ENCODE measurements at regions not wholly inside any gene's neighbourhood (a gene's known extent, or its start where the extent isn't known, plus 50 kb on each side); places are given as distances from the start of the nearest gene placed in this dataset.
A peak's percentile ranks its signal among the peaks of the same experiment; 100 is the strongest.

DNA sequence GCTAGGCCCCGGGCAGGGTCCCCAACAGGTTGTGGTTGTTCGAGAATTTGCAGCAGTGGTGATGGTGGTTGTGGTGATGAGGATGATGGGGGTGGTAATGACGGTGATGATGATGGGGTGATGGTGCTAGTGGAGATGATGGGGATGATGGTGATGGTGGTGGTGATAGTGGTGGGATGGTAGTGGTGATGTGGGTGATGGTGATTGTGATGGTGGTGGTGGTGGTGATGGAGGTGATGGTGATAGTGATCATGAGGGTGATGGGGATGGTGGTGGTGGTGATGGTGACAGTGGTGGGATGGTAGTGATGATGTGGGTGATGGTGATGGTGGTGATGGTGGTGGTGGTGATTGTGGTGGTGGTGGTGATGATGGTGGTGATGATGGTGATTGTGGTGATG, 343.3 kb downstream of the SEC14L1 start (continued):
- TF ChIP-seq, protein P1, sequence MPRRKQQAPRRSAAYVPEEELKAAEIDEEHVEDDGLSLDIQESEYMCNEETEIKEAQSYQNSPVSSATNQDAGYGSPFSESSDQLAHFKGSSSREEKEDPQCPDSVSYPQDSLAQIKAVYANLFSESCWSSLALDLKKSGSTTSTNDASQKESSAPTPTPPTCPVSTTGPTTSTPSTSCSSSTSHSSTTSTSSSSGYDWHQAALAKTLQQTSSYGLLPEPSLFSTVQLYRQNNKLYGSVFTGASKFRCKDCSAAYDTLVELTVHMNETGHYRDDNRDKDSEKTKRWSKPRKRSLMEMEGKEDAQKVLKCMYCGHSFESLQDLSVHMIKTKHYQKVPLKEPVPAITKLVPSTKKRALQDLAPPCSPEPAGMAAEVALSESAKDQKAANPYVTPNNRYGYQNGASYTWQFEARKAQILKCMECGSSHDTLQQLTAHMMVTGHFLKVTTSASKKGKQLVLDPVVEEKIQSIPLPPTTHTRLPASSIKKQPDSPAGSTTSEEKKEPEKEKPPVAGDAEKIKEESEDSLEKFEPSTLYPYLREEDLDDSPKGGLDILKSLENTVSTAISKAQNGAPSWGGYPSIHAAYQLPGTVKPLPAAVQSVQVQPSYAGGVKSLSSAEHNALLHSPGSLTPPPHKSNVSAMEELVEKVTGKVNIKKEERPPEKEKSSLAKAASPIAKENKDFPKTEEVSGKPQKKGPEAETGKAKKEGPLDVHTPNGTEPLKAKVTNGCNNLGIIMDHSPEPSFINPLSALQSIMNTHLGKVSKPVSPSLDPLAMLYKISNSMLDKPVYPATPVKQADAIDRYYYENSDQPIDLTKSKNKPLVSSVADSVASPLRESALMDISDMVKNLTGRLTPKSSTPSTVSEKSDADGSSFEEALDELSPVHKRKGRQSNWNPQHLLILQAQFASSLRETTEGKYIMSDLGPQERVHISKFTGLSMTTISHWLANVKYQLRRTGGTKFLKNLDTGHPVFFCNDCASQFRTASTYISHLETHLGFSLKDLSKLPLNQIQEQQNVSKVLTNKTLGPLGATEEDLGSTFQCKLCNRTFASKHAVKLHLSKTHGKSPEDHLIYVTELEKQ (tag by site-specific recombination; IDR thresholded peaks at IDR 0.05; ENCODE audit: borderline replicate concordance), result no peak
- TF ChIP-seq SCRT2 (tag by site-specific recombination; IDR thresholded peaks at IDR 0.05), result peak; percentile 21; the same call in 1 of the 2 replicates

DNA sequence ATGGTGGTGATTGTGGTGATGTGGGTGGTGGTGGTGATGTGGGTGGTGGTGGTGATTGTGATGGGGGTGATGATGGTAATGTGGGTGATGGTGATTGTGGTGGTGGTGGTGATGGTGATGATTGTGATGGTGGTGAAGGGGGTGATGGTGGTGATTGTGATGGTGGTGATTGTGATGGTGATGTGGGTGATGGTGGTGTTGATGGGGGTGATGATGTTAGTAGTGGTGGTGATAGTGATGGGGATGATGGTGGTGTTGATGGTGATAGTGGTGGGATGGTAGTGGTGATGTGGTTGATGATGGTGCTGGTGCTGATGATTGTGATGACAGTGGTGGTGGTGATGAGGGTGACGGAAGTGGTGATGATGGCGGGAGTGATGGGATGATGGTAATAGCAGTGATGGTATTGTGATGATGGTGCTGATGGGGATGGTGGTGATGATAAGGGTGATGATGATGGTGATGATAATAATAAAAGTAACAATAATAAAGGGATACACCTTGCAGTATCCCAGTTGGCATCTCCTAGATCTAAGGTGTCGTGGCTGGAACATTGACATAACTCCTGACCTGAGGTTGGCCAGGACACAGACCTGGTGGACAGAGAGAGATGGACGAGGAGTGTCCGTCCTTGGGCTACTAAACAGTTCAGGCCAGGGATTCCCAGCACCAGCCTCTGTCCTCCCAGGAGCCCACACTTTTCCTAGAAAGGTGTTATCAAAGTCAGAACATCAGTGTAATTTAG, 344.5 kb downstream of the SEC14L1 start:
- CTCF ChIA-PET, result no interaction called here
- Histone ChIP-seq H3K4me3 (ENCODE audit: low read depth, low read length) (no peak overlapping the region), H3K4me1 (ENCODE audit: control insufficient read depth, insufficient read depth, low read length) (no peaks in the 10 kb centered on the region), H3K36me3 (ENCODE audit: control insufficient read depth in 2 of 2, insufficient read depth in 1 of 2, low read length in 2 of 2) (peaks cover 0 to 76% of the 10 kb centered on the region in 2 experiments; a peak in 2 of 3 replicates), H3K9me3 (ENCODE audit: control insufficient read depth, insufficient read depth, low read depth, low read length) (no peaks in the 10 kb centered on the region), H3K27ac (ENCODE audit: extremely low read depth, low read depth, low read length) (no peak overlapping the region)
- POLR2A ChIA-PET, result no interaction called here
- TF ChIP-seq ZNF621 (tag by site-specific recombination; IDR thresholded peaks at IDR 0.05), result 0 out of 2 replicates have a peak, but pooled peaks have one; percentile 42
- TF ChIP-seq ZNF311 (tag by site-specific recombination; IDR thresholded peaks at IDR 0.05; ENCODE audit: borderline replicate concordance), result 0 out of 2 replicates have a peak, but pooled peaks have one; percentile 46
- TF ChIP-seq ZNF658 (tag by site-specific recombination; IDR thresholded peaks at IDR 0.05), result peak; percentile 72; the same call in 1 of the 2 replicates
- TF ChIP-seq ZNF785 (tag by site-specific recombination; IDR thresholded peaks at IDR 0.05), result 0 out of 2 replicates have a peak, but pooled peaks have one; percentile 56
- TF ChIP-seq, protein P2, sequence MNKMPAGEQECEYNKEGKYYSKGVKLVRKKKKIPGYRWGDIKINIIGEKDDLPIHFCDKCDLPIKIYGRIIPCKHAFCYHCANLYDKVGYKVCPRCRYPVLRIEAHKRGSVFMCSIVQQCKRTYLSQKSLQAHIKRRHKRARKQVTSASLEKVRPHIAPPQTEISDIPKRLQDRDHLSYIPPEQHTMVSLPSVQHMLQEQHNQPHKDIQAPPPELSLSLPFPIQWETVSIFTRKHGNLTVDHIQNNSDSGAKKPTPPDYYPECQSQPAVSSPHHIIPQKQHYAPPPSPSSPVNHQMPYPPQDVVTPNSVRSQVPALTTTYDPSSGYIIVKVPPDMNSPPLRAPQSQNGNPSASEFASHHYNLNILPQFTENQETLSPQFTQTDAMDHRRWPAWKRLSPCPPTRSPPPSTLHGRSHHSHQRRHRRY (tag by site-specific recombination; IDR thresholded peaks at IDR 0.05), result 0 out of 2 replicates have a peak, but pooled peaks have one; percentile 29
- TF ChIP-seq BCL11A (tag by site-specific recombination; IDR thresholded peaks at IDR 0.05; ENCODE audit: low read depth), result no peak
- TF ChIP-seq ZNF530 (tag by site-specific recombination; IDR thresholded peaks at IDR 0.05; ENCODE audit: low read depth), result no peak
- TF ChIP-seq IKZF3 (tag by site-specific recombination; IDR thresholded peaks at IDR 0.05), result no peak
- 0 out of 2 replicates have a peak, but pooled peaks have one; percentile 27 for TF ChIP-seq ZFP41 (tag by site-specific recombination; IDR thresholded peaks at IDR 0.05; ENCODE audit: borderline replicate concordance)
- peak; percentile 69; the same call in 1 of the 2 replicates for TF ChIP-seq ZNF114 (tag by site-specific recombination; IDR thresholded peaks at IDR 0.05)
- TF ChIP-seq, protein P3, sequence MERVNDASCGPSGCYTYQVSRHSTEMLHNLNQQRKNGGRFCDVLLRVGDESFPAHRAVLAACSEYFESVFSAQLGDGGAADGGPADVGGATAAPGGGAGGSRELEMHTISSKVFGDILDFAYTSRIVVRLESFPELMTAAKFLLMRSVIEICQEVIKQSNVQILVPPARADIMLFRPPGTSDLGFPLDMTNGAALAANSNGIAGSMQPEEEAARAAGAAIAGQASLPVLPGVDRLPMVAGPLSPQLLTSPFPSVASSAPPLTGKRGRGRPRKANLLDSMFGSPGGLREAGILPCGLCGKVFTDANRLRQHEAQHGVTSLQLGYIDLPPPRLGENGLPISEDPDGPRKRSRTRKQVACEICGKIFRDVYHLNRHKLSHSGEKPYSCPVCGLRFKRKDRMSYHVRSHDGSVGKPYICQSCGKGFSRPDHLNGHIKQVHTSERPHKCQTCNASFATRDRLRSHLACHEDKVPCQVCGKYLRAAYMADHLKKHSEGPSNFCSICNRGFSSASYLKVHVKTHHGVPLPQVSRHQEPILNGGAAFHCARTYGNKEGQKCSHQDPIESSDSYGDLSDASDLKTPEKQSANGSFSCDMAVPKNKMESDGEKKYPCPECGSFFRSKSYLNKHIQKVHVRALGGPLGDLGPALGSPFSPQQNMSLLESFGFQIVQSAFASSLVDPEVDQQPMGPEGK (tag by site-specific recombination; IDR thresholded peaks at IDR 0.05), result no peak
- TF ChIP-seq ZNF521 (tag by site-specific recombination; IDR thresholded peaks at IDR 0.05), result peak; percentile 93; the same call in 1 of the 2 replicates
- TF ChIP-seq, protein P4, sequence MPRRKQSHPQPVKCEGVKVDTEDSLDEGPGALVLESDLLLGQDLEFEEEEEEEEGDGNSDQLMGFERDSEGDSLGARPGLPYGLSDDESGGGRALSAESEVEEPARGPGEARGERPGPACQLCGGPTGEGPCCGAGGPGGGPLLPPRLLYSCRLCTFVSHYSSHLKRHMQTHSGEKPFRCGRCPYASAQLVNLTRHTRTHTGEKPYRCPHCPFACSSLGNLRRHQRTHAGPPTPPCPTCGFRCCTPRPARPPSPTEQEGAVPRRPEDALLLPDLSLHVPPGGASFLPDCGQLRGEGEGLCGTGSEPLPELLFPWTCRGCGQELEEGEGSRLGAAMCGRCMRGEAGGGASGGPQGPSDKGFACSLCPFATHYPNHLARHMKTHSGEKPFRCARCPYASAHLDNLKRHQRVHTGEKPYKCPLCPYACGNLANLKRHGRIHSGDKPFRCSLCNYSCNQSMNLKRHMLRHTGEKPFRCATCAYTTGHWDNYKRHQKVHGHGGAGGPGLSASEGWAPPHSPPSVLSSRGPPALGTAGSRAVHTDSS (tag by site-specific recombination; IDR thresholded peaks at IDR 0.05), result peak; percentile 15; the same call in 1 of the 2 replicates
- peak; percentile 37; the same call in 1 of the 2 replicates for TF ChIP-seq ZNF776 (tag by site-specific recombination; IDR thresholded peaks at IDR 0.05; ENCODE audit: borderline replicate concordance)
- TF ChIP-seq ZNF747 (tag by site-specific recombination; IDR thresholded peaks at IDR 0.05), result peak; percentile 69; the same call in 1 of the 2 replicates
- TF ChIP-seq EGR2 (tag by site-specific recombination; IDR thresholded peaks at IDR 0.05; ENCODE audit: low read depth), result peak; percentile 63
- TF ChIP-seq, protein P5, sequence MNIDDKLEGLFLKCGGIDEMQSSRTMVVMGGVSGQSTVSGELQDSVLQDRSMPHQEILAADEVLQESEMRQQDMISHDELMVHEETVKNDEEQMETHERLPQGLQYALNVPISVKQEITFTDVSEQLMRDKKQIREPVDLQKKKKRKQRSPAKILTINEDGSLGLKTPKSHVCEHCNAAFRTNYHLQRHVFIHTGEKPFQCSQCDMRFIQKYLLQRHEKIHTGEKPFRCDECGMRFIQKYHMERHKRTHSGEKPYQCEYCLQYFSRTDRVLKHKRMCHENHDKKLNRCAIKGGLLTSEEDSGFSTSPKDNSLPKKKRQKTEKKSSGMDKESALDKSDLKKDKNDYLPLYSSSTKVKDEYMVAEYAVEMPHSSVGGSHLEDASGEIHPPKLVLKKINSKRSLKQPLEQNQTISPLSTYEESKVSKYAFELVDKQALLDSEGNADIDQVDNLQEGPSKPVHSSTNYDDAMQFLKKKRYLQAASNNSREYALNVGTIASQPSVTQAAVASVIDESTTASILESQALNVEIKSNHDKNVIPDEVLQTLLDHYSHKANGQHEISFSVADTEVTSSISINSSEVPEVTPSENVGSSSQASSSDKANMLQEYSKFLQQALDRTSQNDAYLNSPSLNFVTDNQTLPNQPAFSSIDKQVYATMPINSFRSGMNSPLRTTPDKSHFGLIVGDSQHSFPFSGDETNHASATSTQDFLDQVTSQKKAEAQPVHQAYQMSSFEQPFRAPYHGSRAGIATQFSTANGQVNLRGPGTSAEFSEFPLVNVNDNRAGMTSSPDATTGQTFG (tag by site-specific recombination; IDR thresholded peaks at IDR 0.05; ENCODE audit: borderline replicate concordance), result 0 out of 2 replicates have a peak, but pooled peaks have one; percentile 66
- TF ChIP-seq ZBTB48 (tag by site-specific recombination; IDR thresholded peaks at IDR 0.05), result 0 out of 2 replicates have a peak, but pooled peaks have one; percentile 25
- TF ChIP-seq ZFHX2 (tag by site-specific recombination; conservative IDR thresholded peaks at IDR 0.05), result peak; percentile 55
